Caki2 (cell line): ENCODE measurements at regions not wholly inside any gene's neighbourhood (a gene's known extent, or its start where the extent isn't known, plus 50 kb on each side); places are given as distances from the start of the nearest gene placed in this dataset.

Source experiments
- DNase-seq: peaks from one replicate; pipeline ENCODE4 v3.0.0-alpha.2; 2015; ENCODE audit warnings: low read depth
- in situ Hi-C: cut with HindIII; loops from 2 replicates; pipeline ENCODE4 v1.10.0; 2016; ENCODE audit warnings: low sequenced_read_pairs, low pct_unique_long_range_greater_than_20kb, mixed read lengths

GRCh38 chr18:71995904-71996465 is 548.2 kb downstream of the CBLN2 start:
- in situ Hi-C loops, result no loop called here
- DNase-seq, result no peak

DNA sequence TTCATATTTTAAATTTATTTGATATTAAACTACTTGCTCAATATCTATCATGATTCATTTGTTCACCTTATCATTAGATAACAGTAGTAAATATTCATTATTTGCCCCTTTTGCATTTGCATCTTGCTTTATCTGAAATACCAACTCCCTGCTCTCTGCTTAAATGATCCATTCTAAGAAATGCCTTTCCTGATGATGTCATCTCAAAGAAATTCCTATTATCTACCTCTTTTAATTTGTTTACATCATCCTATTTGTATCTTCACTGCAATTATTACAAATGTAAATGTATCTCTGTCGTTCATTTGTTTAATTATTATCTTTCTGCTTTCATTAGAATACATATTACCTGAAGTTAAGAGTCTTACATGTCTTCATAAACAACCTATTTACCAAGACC is 549.9 kb downstream of the CBLN2 start:
- in situ Hi-C loops, result no loop called here

GRCh38 chr18:71989616-71990015 is 554.5 kb downstream of the CBLN2 start:
- in situ Hi-C loops, result no loop called here
- no peak for DNase-seq

More for the DNA sequence above, 549.9 kb downstream of the CBLN2 start:
- DNase-seq, result no peak

DNA sequence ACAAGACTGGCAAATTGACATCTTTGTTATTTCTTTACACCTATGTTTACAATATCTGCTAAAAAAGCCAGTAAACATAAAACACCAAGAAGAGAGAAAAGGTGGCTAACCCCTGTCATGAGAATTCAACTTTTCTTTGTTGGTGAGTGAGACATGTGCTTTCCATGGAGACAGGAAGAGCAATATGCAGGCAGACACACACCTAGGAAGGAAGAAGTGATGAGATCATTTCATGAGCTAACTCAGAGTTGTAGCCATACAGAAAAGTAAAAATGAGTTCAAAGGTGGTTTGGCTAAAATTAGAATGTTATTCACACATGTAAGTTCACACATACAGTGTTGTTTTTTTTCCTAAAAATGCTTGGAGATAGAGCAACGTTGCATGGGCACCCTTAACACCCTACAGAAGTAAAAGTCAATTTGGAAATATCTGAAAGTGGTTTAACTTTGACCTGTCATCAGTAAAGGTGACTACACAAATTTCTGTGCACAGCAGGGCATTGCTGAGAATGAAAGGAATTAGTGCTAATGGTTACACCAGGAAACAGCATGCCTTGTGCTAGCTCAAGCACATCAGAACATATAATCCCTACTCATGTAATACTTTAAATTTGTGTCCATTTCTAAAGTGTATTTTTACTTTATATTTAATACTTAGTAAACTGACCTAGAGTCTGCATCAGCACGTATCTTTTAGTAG is 557.6 kb downstream of the CBLN2 start:
- no peak for DNase-seq
- in situ Hi-C loops, result no loop called here

- no peak for DNase-seq
- in situ Hi-C loops, result no loop called here
Observed at GRCh38 chr18:71976744-71977143, 567.4 kb downstream of the CBLN2 start.

DNA sequence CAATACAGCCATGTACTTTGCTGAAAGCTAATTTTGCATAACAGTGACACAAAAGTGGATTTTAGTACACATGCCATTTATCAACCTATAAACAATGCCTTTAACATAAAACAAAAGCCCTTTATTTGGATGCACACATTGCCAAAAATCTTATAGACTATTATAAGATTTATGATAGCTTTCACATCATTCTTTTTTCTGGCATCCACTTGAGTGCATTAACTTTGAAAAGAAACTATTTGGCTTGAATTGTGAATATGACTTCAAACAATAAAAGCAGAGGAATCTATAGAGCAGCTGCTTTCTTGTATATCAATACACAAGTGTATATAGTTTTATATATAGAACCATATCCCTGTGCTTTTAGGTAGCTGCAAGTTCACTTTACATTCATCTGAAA is 577.4 kb downstream of the CBLN2 start:
- in situ Hi-C loops, result no loop called here
- DNase-seq, result no peak

- in situ Hi-C loops, result no loop called here
- DNase-seq, result no peak
Observed at GRCh38 chr18:71958605-71959004, 585.5 kb downstream of the CBLN2 start.

DNA sequence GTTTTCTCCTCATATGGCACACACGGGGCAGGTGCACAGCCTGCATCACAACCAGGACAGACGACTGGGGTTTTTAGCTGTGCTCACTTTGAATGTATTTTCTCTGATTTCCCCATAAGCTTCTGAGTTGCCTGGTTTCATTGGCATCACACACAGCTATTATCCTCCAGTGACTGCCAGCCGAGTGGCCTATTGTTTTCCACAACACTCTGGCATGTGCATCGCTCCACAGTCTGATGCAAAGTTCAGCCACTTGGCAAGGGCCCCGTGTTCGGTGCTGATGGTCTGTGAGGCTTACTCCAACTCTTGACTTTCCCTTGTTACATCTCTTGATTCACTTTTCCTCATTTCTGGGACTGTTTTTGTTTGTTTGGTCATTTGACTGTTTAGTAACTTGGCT is 593.1 kb downstream of the CBLN2 start:
- DNase-seq, result no peak
- in situ Hi-C loops, result no loop called here

DNA sequence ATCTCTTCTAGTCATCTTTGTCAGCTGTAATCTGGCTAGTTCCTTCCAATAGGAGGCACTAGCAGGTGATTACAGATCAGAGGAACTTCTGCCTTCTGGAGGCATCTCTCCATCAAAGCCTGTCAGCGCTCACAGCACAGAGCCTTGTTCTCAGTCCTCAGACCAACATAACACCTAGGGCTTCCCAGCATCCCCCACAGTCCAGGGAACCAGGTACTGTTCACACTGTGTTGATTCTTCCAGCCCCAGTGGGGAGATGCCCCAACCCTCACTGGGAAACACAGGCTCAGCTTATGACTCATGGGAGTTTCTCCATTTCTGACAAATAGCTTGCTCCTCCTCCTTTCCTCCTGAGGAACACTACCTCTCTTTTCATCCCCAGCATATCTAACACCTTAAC is 601.7 kb downstream of the CBLN2 start:
- DNase-seq, result no peak
- in situ Hi-C loops, result no loop called here

DNA sequence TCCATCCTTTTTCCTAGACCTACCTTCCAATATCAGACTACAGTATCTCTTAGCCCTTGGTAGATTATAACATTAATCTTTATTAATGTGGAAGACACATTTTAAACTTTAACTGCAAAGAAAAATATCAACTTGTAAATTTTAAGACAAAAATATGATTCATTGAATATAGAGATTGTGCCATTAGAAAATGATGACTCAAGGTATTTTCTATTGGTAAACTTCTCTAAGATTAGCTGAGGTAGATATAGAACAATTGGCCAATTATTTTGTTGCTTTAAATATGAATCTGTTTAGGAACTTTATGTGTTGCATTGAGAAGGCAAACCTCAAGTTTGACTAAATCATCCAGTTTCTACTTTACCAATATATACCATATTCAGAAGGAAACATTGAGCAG is 604.7 kb downstream of the CBLN2 start:
- no peak for DNase-seq
- in situ Hi-C loops, result no loop called here

DNA sequence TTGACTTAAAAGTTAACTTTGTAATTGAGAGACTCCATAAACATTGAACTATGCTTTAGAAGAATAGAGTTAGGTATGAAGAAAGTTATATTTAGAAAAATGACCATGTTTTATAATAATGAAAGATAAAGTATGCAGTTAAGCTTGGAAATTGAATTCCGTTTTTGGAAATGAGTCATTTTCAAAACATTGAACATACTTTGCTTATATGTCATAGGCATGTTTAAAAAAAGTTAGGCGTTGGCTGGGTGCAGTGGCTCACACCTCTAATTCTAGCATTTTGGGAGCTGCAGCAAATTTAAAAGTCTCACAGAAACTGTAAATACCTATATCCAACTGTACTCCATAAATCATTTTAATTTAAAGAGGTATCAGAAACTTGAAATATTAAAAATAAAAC is 607.4 kb downstream of the CBLN2 start:
- no peak for DNase-seq
- in situ Hi-C loops, result no loop called here

DNA sequence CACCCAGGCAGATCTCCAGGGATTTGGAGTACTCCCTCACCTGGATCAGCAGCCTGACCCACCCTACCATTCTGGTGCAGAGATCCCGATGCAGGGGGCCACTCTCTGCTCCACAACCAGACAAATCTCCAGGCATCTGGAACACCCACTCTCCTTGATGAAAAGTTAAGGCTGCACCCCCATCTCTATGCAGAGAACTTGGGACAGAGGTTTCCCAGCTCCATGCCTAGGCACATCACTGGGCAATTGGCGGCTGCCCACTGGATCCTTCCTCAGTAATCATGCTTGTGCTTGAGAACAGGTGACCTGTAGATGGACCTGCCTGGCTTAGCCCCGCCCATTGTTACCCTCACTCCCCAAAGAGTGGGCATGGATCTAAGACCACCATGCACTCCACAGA is 624.9 kb downstream of the CBLN2 start:
- no peak for DNase-seq
- in situ Hi-C loops, result no loop called here

DNA sequence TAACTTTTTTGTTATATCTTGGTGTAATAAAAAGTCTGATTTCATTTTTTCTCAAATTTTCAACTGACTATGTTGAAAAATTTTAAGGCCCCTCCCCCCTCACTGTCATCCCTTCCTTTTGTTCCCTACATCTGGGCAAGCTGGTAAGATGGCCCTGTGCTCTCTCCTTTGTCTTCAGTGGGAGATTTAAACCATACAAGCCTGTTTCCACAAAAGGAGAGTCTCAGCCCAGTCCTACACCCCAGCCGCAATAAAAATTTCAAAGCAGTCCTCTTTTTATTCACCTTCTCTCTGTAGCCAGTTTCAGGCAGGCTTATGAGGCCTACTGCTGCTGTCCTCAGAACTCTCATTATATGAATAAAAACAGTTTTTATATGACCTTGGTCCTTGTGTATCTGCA is 630.5 kb downstream of the CBLN2 start:
- no peak for DNase-seq
- in situ Hi-C loops, result no loop called here

DNA sequence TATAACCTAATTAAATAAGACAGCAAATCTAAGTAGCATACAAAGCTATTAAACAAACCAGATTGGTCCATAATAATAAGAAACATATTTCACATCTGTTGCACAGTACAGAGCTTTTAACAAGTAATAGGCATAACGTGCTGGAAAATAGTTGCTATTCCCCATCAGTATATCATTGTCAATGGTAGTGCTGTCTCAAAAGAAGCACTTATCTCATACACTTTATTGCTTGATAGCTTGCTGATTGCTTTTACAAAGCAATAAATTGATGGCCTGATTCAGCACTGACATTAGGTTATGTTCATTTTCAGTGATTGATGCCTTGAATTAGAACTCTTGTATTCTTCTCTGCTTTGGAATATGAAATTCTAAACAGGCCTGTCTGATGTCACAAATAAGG is 641.7 kb downstream of the CBLN2 start:
- no peak for DNase-seq
- in situ Hi-C loops, result no loop called here

DNA sequence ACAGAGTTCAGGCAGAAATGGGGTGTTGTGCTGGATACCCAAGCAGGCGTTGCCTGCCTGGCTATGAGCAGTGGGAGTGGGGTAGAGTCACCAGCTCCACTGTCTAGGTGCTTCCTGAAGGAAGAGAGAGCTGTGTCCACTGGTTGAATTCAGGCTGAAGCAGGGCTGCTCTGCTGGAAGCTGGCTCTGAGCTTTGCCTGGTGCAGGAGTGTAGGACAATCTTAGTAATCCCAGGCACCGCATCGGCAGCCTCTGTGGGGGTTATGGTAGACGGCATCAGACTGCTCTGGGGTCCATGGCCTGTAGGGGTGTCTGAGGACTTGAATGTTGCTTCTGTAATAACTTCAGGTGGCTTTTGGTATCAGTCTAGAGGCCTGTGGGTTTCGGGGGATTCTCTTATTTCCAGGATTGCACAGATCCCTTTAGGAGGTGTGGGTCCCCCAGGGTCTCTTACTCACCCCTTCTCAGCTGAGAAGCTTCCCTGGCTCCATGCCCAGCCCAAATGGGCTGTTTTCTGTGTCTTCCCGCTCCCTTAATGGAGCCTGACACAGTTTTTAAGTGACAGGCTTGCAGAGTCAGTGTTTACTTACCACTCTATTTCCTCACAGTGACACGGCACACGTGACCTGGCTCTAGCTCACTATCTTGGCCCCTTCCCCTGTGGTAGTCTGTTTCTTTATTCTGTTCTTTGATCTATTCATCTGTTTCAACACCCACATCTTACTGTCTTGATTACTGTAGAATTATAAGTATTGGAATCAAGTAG is 644.3 kb downstream of the CBLN2 start:
- in situ Hi-C loops, result no loop called here

GRCh38 chr18:71899183-71899582 is 645.0 kb downstream of the CBLN2 start:
- DNase-seq, result no peak
- in situ Hi-C loops, result no loop called here

More for the DNA sequence above, 644.3 kb downstream of the CBLN2 start:
- DNase-seq, result no peak

- in situ Hi-C loops, result no loop called here
- no peak for DNase-seq
Observed at GRCh38 chr18:71887509-71887908, 656.6 kb downstream of the CBLN2 start.

- no peak for DNase-seq
- in situ Hi-C loops, result no loop called here
Observed at GRCh38 chr18:71878226-71878625, 665.9 kb downstream of the CBLN2 start.

DNA sequence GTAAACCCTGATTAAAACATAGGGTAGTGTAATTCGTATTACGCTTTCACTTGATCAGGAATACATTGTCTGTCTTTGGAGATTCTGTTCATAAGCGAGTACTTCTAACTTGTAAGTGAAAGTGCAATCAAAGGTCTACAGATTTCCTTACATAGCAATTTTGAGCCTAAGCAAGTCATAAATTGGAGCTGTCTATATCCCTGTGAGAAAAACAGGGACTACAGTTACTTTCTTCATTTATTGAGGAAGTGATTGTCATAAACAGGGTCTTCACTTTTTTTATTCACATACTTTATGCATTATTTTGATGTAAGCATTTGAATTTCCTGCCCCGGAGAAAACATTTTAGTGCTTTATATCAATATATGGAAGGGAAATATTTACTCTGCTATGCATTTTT is 670.4 kb downstream of the CBLN2 start:
- in situ Hi-C loops, result no loop called here
- DNase-seq, result no peak

GRCh38 chr18:71865888-71866287 is 678.3 kb downstream of the CBLN2 start:
- in situ Hi-C loops, result no loop called here
- DNase-seq, result no peak
